Transverse colon (tissue), 4 donors: ENCODE measurements at regions not wholly inside any gene's neighbourhood (a gene's known extent, or its start where the extent isn't known, plus 50 kb on each side); places are given as distances from the start of the nearest gene placed in this dataset.

Experiments
- EP300 ChIP-seq: sonication (generic); formaldehyde crosslinking; IDR thresholded peaks from one replicate; pipeline ENCODE4 v1.6.1; 2017; ENCODE audit warnings: antibody characterized with exemption, low read depth
- POLR2A ChIP-seq: fragments of 450-650 bp; IDR thresholded peaks from one replicate; pipeline ENCODE4 v1.6.1; 2016; ENCODE audit warnings: antibody characterized with exemption, mild to moderate bottlenecking, moderate library complexity
- POLR2AphosphoS5 ChIP-seq, 3 donors: sonication (generic); formaldehyde crosslinking; IDR thresholded peaks; one replicate each; pipeline ENCODE4 v1.6.1; 2016; ENCODE audit warnings: antibody characterized with exemption in 3 of 3
- TF ChIP-seq, protein P1 (sequence below), 5 experiments: fragments of 200-600 bp in 3 of 5; fragments of 450-650 bp in 2 of 5; sonication (generic) in 3 of 5; IDR thresholded peaks; 1 replicate in 2 of 5; 2 replicates in 3 of 5; pipeline ENCODE4 v1.5.1; 2016 to 2017; ENCODE audit warnings: antibody characterized with exemption in 5 of 5, inconsistent platforms in 3 of 5, mild to moderate bottlenecking in 2 of 5, moderate library complexity in 1 of 5

DNA sequence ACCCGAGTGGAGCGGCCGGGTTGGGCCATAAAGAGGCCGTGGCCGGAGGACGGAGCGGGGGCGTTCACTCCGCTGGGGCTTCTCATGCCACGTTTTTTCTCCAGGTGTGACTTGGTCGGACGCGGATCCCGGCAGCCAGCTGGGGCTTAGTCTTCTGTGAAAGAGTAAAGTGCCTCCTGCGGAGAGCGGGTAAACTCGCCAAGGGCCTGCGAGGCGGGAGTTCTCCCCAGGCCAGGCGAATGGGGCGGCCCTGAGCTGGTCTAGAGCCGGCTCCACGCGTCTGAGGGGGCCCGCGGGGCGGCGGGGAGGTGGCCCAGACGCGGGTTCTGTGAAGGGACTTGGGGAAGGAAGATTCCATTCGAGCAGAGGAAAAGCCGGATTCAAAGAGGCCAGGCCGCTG lies 86.3 kb upstream of the VIPR2 start:
- TF ChIP-seq, protein P1, sequence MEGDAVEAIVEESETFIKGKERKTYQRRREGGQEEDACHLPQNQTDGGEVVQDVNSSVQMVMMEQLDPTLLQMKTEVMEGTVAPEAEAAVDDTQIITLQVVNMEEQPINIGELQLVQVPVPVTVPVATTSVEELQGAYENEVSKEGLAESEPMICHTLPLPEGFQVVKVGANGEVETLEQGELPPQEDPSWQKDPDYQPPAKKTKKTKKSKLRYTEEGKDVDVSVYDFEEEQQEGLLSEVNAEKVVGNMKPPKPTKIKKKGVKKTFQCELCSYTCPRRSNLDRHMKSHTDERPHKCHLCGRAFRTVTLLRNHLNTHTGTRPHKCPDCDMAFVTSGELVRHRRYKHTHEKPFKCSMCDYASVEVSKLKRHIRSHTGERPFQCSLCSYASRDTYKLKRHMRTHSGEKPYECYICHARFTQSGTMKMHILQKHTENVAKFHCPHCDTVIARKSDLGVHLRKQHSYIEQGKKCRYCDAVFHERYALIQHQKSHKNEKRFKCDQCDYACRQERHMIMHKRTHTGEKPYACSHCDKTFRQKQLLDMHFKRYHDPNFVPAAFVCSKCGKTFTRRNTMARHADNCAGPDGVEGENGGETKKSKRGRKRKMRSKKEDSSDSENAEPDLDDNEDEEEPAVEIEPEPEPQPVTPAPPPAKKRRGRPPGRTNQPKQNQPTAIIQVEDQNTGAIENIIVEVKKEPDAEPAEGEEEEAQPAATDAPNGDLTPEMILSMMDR (IDR thresholded peaks at IDR 0.05): no peak
- TF ChIP-seq POLR2A (no peak), POLR2AphosphoS5 (IDR thresholded peaks at IDR 0.05) (no peak), EP300 (no peak)
